ENCODE measurements at regions not wholly inside any gene's neighbourhood (a gene's known extent, or its start where the extent isn't known, plus 50 kb on each side); places are given as distances from the start of the nearest gene placed in this dataset.

DNA sequence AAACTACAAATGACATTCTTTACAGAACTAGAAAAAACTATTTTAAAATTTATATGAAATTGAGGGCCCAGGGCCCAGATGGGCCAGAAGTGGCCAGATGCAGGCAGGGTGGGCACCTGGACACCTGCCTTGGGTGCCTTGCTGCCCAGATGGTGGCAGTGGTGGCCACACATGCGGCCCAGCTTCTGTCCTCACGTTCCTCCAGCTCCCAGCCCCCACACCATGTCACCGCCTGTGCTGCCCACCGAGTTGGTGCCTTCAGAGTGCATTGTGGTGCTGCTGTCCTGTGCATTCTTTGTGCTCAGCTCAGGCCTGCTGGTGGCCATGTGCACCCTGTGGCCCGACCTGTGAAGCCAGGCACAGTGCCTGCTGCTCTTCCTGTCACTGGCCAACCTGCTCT, 216.8 kb upstream of the CXADR start:
- TF ChIP-seq POLR2A (IDR thresholded peaks at IDR 0.05; ENCODE audit: low read depth, low read length) (no peak), TAF1 (IDR thresholded peaks at IDR 0.05; ENCODE audit: low read depth, low read length) (no peak)
